ENCODE measurements at regions not wholly inside any gene's neighbourhood (a gene's known extent, or its start where the extent isn't known, plus 50 kb on each side); places are given as distances from the start of the nearest gene placed in this dataset.

- peak; percentile 27 for DNase-seq
Observed at GRCh38 chr3:110227991-110228390, 843.6 kb upstream of the NECTIN3 start.

GRCh38 chr3:110234831-110235230 is 836.8 kb upstream of the NECTIN3 start:
- DNase-seq, result no peak

- DNase-seq, result no peak
Observed at GRCh38 chr3:110236976-110237610, 834.5 kb upstream of the NECTIN3 start.

- DNase-seq, result no peak
Observed at GRCh38 chr3:110243081-110243480, 828.5 kb upstream of the NECTIN3 start.

- no peak for DNase-seq
Observed at GRCh38 chr3:110246796-110247376, 824.7 kb upstream of the NECTIN3 start.

- DNase-seq, result no peak
Observed at GRCh38 chr3:110248666-110249065, 823.0 kb upstream of the NECTIN3 start.

- DNase-seq, result no peak
Observed at GRCh38 chr3:110253794-110254193, 817.8 kb upstream of the NECTIN3 start.

- DNase-seq, result no peak
Observed at GRCh38 chr3:110254591-110254990, 817.0 kb upstream of the NECTIN3 start.

GRCh38 chr3:110261141-110261540 is 810.5 kb upstream of the NECTIN3 start:
- DNase-seq, result no peak

GRCh38 chr3:110262896-110263295 is 808.7 kb upstream of the NECTIN3 start:
- no peak for DNase-seq

- no peak for DNase-seq
Observed at GRCh38 chr3:110265302-110265701, 806.3 kb upstream of the NECTIN3 start.

GRCh38 chr3:110267304-110267845 is 804.2 kb upstream of the NECTIN3 start:
- no peak for DNase-seq

- DNase-seq, result no peak
Observed at GRCh38 chr3:110272525-110272924, 799.1 kb upstream of the NECTIN3 start.

- DNase-seq, result no peak
Observed at GRCh38 chr3:110291886-110292501, 779.6 kb upstream of the NECTIN3 start.

- no peak for DNase-seq
Observed at GRCh38 chr3:110293660-110294059, 778.0 kb upstream of the NECTIN3 start.

GRCh38 chr3:110296885-110297284 is 774.7 kb upstream of the NECTIN3 start:
- no peak for DNase-seq

- no peak for DNase-seq
Observed at GRCh38 chr3:110301781-110302180, 769.8 kb upstream of the NECTIN3 start.

- DNase-seq, result no peak
Observed at GRCh38 chr3:110307065-110307809, 764.4 kb upstream of the NECTIN3 start.

- DNase-seq, result no peak
Observed at GRCh38 chr3:110311541-110311940, 760.1 kb upstream of the NECTIN3 start.

GRCh38 chr3:110314512-110315114 is 757.0 kb upstream of the NECTIN3 start:
- DNase-seq, result peak; percentile 36

GRCh38 chr3:110318108-110318507 is 753.5 kb upstream of the NECTIN3 start:
- DNase-seq, result no peak

GRCh38 chr3:110323349-110323748 is 748.3 kb upstream of the NECTIN3 start:
- DNase-seq, result no peak
